ENCODE measurements at regions not wholly inside any gene's neighbourhood (a gene's known extent, or its start where the extent isn't known, plus 50 kb on each side); places are given as distances from the start of the nearest gene placed in this dataset.

- Histone ChIP-seq H3K36me3 (ENCODE audit: control insufficient read depth in 2 of 2, insufficient read depth in 2 of 2, low read length in 1 of 2) (no peaks in the 10 kb centered on the region), H3K4me1 (ENCODE audit: control insufficient read depth in 2 of 2, insufficient read depth in 2 of 2, low read length in 1 of 2) (no peaks in the 10 kb centered on the region), H3K27ac (ENCODE audit: low read depth in 2 of 2, low read length in 1 of 2) (no peak overlapping the region)
These were observed 55.5 kb upstream of the ESRRG start for GRCh38 chr1:216778737-216779136.

DNA sequence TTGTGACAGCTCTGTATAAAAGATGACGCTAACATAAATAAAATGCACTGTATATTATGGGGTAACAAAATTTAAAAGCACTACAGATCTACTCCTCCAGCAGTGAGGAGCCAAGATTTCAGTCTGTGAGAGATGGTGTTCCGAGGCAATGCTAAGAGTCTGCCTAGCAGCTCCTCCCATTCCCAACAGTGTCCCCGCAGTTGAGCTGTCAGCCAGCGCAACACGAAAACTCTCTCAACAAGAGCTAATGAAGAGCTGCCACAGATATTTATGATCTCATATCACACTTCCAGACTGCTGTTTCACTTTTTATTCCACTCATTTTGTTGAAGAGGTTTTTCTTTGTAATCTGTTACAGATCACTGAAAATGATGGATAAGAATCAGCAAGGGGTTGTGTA lies 53.9 kb upstream of the ESRRG start:
- WGBS, 2 donors, result 89 to 92% methylated on average over 5 of the region's 5 CpGs
- no peak overlapping the region for H3K27ac ChIP-seq (ENCODE audit: low read depth in 2 of 2, low read length in 1 of 2)
- no peaks in the 10 kb centered on the region for H3K9me3 ChIP-seq (ENCODE audit: control insufficient read depth in 2 of 2, insufficient read depth in 1 of 2, low read depth in 1 of 2, low read length in 1 of 2)
- no peaks in the 10 kb centered on the region for H3K27me3 ChIP-seq (ENCODE audit: control insufficient read depth in 1 of 2, insufficient read depth in 2 of 2, low read length in 2 of 2)
- H3K4me1 ChIP-seq (ENCODE audit: control insufficient read depth in 2 of 2, insufficient read depth in 2 of 2, low read length in 1 of 2), result no peaks in the 10 kb centered on the region
- H3K36me3 ChIP-seq (ENCODE audit: control insufficient read depth in 2 of 2, insufficient read depth in 2 of 2, low read length in 1 of 2), result no peaks in the 10 kb centered on the region
- no peak overlapping the region for H3K4me3 ChIP-seq (ENCODE audit: low read depth in 1 of 2, low read length in 2 of 2)

More at GRCh38 chr1:216778737-216779136, 55.5 kb upstream of the ESRRG start:
- no peaks in the 10 kb centered on the region for H3K9me3 ChIP-seq (ENCODE audit: control insufficient read depth in 2 of 2, insufficient read depth in 1 of 2, low read depth in 1 of 2, low read length in 1 of 2)
- no peak overlapping the region for H3K4me3 ChIP-seq (ENCODE audit: low read depth in 1 of 2, low read length in 2 of 2)
- H3K27me3 ChIP-seq (ENCODE audit: control insufficient read depth in 1 of 2, insufficient read depth in 2 of 2, low read length in 2 of 2), result no peaks in the 10 kb centered on the region
- WGBS, 2 donors, result 0 to 48% methylated on average over 1 of the region's 1 CpG

Measured in esophagus (tissue), 2 donors.